ENCODE measurements at regions not wholly inside any gene's neighbourhood (a gene's known extent, or its start where the extent isn't known, plus 50 kb on each side); places are given as distances from the start of the nearest gene placed in this dataset.
"Not testable (repeated sequence)": the region's sequence is repeated elsewhere in the genome, so short reads cannot be mapped to it uniquely, and the experiment has no call there.

DNA sequence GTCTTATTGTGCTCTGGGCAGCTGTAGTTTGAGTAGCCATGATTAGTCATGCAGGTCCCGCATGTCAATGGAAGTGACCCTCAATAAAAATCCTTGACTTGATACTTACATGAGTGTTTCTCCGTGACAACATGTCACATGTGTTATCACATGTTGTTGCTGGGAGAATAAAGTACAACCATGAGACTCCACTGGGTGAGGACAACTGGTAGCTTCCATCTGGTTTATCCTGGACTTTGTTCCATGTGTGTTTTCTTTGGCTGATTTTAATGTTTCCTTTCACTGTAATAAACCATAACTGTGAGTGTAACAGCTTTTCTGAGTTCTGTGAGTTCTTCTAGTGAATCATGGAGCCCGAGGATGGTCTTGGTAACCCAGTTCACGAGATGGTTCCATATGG, 63.1 kb upstream of the NDN start:
- no peak for DNase-seq

DNA sequence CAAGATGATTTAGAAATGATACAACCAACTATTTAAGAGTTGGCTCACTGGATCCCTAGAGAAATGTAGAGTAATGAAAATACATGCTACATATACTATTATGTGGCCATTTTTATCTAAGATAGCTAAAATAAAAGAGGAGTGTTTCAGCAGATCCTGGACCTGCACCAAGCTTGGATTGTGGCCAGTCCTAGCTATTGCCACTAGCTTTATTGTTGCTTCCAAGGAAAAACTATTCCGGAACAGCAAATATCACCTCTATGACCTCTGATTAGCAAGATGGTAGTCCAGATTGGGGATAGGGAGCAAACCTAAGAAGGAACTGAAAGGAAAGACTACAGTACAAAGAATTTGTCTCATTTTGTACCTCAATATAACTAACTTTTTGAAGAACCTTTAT, 63.7 kb upstream of the NDN start:
- DNase-seq: no peak

DNA sequence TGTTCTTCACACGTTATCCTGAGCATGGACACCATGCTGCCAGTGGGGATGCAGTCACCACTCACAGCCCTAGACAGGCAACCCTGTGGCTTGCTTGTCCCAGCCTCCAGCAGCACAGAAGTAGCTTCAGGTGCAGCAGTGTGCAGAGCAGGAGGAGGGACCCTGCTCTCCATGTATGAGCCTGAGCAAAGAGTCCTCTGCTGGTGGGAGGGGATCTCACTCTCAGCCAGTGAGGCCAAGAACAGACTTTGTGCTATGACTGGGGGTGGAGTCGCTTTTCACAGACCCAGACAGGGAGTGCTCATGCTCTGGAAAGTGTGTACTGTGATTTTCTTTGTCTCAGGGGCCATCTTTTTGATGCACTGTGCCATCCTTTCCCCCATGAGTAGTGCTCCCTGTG, 66.1 kb upstream of the NDN start:
- DNase-seq: no peak

DNA sequence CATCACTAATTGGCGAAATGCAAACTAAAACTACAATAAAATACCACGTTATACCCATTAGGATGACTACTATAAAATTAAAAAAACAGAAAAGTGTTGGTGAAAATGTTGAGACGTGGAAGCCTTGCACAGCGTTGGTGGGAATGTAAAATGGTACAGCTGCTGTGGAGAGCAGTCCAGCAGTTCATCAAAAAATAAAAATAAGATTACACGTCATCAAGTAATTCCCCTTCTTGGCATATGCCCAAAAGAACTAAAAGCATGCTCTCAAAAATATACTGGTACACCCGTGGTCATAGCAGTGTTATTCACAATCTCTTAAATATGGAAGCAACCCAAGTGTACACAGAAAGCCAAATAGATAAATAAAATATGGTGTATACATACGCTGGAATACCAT, 71.8 kb upstream of the NDN start:
- no peak for DNase-seq

DNA sequence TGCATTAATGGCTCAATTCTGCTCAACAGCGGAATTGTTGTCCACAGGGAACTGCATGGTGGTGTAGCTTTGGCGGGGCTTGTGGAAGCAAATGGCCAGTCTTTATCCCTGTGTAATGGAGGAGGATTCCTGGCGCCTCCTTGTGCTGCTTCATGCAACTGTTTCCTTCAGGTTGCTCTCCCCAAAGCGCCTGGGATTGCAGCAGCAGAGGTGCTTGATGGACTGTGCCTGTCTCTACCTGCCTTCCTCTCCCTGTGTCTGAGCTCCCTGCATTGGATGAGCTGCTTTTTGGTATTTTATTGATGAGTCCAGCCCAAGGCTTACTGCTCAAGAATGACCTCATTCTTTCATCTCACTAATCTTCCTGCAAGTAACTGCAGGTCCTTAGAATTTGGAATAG, 72.9 kb upstream of the NDN start:
- no peak for DNase-seq

DNA sequence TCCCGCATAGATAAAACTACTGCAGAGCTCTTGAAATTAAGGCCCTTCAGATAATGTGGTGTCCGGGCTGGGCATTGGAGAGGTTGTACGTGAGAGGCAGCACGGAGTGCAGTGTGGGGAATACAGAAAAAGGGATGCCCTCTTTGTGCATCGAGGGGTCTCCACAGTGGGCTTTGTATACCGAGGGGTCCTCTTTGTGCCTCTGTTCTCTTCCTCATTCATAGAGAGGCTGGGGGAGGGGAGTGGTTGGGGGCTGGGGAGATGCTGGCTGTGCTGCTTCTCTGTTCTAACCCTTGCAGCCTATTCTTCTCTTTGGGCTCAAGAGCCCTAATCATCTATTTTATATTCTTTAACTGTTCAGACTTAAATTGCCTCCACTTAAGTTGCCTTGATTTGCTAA, 74.3 kb upstream of the NDN start:
- no peak for DNase-seq

DNA sequence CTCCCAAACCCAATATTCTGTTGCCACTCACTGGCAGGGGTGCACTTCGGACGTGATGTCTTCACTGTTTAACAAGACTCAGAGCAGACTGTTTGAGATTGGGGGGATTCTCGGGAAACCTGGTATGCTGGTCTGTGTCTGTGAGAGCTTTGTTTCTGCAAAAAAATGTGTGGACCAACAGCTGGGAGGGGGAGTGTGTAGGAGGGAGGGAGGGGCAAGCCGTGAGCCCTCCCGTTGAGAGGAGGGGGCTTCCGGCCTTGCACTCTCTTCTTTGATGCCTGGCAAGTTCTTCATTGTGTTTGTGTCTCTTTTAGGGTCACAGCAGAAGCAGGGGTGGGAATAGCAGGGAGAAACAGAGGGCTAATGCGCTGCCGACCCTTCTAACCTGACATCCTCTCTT, 74.9 kb upstream of the NDN start:
- no peak for DNase-seq

DNA sequence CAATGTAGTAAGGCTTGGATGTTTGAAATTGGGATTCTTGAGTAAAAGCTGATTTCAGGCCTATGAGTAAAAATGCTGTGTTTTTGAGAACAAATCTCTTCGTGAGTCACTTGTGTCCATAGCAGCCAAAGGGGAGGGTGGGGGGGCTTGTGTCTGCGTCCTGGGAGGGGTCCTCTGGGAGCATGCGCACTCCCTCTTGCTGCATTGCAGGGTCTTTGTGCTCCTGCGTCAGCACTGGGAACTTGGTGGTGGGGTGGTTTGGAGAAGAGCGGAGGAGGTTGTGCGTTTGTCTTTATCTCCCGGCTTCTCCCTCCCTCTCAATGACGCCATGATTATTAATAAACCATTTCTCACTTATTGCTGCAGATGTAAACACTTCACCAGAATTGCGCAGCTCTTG, 75.9 kb upstream of the NDN start:
- DNase-seq: no peak

DNA sequence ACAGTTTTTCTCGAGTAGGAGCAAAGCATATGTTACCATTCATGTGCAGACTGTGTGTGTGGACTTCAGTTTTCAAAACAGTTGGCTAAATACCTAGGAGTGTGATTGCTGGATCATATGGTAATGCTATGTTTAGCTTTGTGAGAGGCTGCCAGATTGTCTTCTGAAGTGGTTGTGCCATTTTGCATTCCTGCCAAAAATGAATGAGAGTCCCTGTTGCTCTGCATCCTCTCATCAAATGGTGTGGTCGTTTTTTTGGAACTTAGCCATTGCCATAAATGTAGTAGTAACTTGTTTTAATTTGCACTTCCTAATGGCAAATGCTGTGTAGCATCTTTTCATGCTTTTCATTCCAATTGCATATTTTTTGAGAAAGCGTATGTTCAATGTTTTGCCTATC, 77.2 kb upstream of the NDN start:
- DNase-seq: no peak

DNA sequence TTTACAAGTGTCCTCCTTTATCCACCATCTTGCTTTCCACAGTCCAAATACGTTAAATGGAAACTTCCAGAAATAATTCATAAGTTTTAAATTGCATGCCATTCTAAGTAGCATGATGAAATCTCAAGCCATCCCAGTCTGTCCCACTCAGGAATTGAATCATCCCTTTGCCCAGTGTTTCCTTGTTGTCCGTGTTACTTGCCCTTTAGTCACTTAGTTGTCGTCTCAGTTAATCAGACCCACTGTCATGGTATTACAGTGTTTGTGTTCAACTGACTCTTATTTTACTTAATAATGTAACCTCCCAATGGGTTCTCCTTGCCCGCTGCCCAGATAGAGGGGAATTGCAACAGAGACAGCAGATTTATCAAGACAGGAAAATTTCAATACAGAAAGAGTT, 77.6 kb upstream of the NDN start:
- no peak for DNase-seq

DNA sequence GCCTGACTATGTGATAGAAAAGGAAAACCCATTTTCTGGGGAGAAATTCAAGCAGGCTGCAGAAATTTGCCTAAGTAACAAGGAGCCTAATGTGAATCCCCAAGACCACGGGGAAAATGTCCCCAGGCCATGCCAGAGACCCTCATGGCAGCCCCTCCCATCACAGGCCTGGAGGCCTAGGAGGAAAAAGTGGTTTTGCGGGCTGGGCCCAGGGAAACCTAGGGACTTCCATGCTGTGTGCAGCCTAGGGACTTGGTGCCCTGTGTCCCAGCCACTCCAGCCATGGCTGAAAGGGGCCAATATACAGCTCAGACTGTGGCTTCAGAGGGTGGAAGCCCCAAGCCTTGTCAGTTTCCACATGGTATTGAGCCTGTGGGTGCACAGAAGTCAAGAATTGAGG, 79.7 kb upstream of the NDN start:
- DNase-seq: not testable (repeated sequence)

DNA sequence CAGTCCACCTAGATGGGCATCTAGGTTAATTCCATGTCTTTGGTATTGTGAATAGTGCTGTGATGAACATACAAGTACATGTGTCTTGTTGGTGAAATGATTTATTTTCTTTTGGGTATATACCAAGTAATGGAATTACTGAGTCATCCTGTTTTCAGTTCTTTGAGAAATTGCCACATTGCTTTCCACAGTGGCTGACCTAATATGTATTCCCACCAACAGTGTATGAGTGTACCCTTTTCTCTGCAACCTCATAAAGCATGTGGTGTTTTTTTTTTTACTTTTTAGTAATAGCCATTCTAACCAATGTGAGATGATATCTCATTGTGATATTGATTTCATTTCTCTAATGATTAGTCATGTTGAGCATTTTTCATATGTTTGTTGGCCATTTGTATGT, 86.0 kb upstream of the NDN start:
- no peak for DNase-seq

DNA sequence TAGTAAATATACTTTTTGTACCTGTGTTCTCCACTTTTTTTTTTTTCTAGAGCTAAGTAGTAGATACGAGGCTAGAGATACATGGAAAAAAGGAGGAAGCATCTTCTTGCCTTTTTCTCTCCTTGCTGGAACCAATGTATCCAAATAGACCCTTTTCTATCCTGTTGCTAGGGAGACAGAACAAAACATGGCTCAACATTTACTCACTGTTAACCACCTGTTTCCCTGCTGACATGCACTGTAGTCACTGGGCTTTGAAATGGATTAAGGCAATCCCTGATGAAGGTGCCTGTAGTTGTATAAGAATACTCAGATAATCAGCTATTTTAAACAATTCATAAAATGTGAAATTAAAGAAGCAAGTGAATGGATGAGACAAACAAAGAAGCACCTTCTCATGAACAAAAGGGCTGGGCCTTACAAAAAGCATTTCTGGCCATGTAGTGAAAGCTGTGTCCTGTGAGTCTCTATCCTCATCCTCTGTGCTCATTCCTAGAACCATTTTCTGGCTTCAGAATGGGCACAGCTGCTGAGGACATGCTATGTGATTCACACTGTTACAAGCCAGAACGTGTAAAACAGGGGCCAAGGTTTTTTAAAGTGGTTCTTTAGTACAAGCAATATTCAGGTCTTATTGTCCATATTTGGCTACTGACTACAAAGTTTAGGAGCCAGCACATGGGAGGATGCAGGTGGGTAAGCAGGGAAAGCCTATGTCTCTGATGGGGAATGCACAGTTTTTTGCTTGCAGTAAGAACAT, 100.4 kb upstream of the NDN start:
- no peak for DNase-seq

DNA sequence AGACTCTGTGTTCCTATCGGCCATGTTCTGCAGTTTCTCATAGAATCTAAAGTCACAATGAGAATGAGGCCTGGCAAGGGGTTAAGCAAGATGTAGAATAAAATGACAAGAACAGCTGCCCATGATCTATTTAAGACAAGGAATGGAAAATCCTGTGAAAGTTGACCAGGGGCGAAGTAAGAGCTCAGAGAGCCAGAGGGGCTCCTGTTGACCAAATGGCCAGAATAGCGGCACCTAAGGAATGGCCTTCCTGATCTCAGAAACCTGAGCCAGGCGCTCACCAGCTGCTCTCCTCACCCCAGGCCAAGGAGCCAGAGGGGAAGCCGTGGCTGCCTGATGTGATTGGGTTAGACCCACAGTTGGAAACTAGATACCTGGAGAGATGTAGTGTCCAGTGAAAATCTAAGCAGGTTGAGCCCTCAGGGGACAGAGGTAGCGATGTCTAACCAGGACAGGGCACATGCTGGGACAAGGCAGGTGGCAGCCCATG, 106.1 kb upstream of the NDN start:
- DNase-seq: no peak

DNA sequence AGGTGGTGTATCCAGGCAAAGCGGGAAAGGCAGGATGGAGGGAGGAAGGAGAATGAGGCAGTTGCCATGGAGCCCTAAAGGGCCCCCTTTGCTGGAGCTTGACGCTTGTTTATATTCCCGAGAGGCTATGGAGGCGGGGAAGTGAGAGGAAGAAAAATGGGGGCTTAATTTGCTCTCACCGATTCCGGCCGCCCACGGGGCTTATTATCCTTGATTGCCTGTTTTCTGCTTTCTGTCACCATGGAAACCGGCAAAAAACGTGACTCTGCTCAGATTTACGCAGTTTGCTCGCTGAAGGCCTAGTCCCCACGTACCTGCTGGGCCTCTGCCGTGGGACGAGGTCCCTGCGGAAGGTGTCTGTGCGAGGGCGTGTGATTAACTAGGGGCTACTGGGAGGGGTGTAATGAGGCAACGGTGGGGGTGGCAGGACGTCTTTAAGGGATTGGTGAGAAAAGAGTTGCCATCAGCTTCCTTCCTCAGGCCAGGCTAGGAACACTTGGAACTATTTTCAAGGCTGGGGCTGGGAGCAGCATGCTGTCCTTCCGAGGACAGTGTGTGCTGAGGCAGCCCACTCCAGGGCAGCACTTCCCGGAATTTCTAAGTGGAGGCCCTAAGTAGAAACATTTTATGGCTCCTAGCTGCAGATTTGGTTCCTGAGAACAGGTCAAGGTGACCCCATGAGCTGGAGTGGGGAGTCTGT, 110.8 kb upstream of the NDN start:
- no peak for DNase-seq

DNA sequence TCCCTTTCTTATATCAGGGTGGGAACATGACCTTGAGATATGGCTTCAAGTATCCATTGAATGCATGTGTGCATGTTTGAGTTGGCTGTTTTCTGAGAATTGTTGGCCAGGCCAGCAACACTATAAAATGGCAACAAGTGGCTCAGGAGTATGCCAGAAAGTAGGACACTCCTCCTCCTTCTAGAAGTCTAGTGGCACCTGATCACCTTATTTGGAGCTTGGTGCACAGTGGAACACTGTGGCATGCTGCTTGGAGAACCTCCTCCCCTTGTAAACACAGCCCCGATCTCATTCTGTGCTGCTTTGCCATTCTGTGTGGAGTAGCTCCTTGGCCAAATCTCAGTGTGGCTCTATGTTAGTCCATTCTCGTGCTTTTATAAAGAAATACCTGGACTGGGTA, 114.8 kb upstream of the NDN start:
- no peak for DNase-seq

DNA sequence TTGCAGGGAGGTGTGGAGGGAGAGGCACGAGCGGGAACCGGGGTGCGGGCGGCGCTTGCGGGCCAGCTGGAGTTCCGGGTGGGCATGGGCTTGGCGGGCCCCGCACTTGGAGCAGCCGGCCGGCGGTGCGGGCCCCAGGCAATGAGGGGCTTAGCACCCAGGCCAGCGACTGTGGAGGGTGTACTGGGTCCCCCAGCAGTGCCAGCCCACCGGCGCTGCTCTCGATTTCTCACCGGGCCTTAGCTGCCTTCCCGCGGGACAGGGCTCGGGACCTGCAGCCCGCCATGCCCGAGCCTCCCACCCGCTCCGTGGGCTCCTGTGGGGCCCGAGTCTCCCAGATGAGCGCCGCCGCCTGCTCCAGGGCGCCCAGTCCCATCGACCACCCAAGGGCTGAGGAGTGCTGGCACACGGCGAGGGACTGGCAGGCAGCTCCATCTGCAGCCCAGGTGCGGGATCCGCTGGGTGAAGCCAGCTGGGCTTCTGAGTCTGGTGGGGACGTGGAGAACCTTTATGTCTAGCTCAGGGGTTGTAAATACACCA, 115.9 kb upstream of the NDN start:
- not testable (repeated sequence) for DNase-seq

DNA sequence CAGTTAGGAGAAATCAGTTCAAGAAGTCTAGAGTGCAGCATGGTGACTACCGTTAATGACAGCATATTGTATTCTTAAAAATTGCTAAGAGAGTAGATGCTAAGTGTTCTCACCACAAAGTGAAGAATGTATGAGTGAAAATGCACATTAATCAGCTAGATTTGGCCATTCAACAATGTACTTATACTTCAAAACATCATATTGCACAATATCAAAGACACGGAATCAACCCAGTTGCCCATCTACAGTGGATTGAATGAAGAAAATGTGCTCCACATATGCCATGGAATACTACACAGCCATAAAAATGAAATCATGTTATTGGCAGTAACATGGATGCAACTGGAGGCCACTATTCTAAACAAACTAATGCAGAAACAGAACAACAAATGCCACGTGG, 119.9 kb upstream of the NDN start:
- DNase-seq: no peak

DNA sequence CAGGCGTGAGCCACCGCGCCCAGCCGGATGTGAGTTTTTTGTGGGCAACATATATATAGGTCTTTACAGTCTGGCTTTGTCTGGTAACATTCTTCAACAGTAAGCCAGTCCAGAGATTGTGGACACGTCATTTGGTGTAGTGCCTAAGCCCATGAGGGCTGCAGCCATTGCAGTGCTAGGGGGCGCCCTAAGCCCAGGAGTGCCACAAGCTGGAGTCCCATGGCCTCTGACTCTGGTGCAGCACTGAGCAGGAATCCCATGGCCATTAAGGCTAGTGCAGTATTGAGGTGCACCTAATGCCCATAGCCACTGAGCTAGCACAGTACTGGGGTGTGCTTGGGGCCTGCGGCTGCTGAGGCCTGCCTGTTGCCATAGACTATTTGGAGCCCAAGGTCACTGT, 136.4 kb upstream of the NDN start:
- no peak for DNase-seq

DNA sequence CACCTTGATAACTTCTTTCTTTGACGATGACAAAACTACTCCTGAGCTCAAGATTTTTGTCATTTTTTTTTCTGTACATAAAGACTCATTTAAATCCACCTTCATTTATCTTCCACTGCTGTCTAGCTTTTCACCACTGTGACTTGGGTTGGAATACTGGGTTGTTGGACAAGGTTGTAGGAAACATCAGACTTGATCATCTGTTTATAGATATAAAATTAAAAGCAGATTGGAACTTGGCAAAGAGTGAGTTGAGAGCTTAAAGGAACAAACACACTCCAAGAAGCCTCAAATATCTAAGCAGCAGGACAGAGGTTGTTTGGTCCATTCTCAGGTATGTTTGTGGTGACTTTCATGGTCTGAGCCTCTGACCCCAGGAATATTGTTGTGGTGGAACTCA, 141.7 kb upstream of the NDN start:
- DNase-seq: no peak

DNA sequence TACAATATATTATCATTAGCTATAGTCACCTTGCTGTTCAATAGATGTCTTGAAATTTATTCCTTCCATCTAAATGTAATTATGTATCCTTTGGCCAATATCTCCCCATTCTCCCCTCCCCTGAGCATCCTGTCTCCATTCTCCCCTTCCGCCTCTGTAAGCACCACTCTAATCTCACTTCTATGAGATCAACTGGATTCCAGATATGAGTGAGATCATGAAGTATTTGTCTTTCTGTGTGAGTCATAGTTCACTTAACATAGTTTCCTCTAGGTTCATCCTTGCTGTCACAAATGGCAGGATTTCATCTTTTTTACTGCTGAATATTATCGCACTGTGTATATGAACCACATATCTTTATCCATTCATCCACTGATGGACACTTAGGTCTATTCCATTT, 148.8 kb upstream of the NDN start:
- no peak for DNase-seq

DNA sequence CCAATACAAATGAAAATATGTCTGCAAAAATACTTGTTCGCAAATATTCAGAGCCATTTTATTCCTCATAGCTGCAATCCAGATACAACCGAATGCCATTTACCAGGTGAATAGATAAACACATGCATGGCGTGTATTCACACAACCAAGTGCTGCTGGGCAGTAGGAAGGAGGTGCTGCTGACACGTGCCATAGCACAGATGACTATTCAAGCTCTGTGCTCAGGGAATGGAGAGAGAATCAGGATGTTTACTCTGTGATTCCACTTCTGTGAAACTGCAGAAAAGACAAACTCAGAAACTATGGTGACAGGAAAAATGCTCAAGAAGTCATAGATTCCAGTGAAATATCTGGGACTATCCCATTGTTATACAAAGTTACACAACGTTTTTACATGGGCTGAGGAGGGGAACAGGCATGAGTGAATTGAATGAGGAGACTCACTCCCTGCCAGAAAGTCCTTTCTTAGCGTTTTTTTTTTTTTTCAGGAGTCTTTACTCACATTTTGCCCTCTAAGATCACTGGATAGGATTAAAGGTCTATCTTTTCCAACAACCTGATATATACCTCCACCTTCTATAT, 152.9 kb upstream of the NDN start:
- no peak for DNase-seq

DNA sequence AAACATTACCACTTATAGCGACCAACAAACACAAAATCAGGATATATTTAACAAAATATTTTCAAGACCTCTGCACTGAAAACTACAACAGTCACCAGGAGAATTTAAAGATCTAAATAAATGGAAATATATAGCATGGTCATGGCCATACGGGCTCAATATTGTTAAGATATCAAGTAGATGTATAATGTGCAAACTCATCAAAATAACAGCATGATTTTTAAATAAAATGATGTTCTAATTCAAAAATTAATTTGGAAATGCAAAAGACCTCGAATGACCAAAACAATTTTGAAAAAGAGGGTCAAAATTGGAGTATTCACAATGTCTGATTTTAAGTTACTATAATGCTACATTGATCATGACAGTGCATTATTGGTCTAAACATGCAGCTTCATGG, 159.1 kb upstream of the NDN start:
- DNase-seq: no peak

DNA sequence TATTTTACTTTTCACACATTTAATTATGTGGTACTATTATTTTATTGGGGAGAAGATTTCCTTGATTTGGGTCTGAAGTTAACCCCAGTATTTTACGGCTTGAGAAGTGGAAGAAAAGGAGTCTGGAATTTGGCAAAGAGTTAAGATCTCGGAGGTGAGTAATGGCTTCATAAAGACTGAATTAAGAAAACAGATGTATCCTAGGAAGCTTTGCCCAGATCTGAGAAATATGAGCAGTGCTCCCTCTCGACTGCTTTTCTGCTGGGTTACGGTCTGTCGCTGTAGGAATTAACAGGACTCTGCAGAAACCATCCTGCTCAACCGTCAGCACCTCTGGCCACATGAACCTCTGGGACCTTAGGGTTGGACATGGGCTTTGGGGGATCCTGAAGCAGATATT, 163.6 kb upstream of the NDN start:
- DNase-seq: no peak
